Superior temporal gyrus (tissue), 1 donor: ENCODE measurements at regions not wholly inside any gene's neighbourhood (a gene's known extent, or its start where the extent isn't known, plus 50 kb on each side); places are given as distances from the start of the nearest gene placed in this dataset.
"Not testable (repeated sequence)": the region's sequence is repeated elsewhere in the genome, so short reads cannot be mapped to it uniquely, and the experiment has no call there.

ENCODE experiments used
- DNase-seq: peaks from one replicate; pipeline ENCODE4 v3.0.0-alpha.2; 2016; ENCODE audit errors: extremely low spot score

- no peak for DNase-seq
These were observed 184.7 kb upstream of the TTC14 start for GRCh38 chr3:180417241-180417640.

- no peak for DNase-seq
These were observed 181.9 kb upstream of the TTC14 start for GRCh38 chr3:180420016-180420415.

GRCh38 chr3:180420804-180421203, 181.2 kb upstream of the TTC14 start:
- DNase-seq = no peak

GRCh38 chr3:180421221-180421620, 180.7 kb upstream of the TTC14 start:
- no peak for DNase-seq

- DNase-seq = no peak
These were observed 180.2 kb upstream of the TTC14 start for GRCh38 chr3:180421721-180422120.

GRCh38 chr3:180424305-180424704, 177.7 kb upstream of the TTC14 start:
- DNase-seq = not testable (repeated sequence)

- no peak for DNase-seq
These were observed 171.1 kb upstream of the TTC14 start for GRCh38 chr3:180430896-180431295.

GRCh38 chr3:180433152-180433551, 168.8 kb upstream of the TTC14 start:
- DNase-seq = no peak

GRCh38 chr3:180447136-180447535, 154.8 kb upstream of the TTC14 start:
- DNase-seq = no peak

- not testable (repeated sequence) for DNase-seq
These were observed 153.6 kb upstream of the TTC14 start for GRCh38 chr3:180448407-180448806.

- no peak for DNase-seq
These were observed 144.7 kb upstream of the TTC14 start for GRCh38 chr3:180457225-180457624.

- DNase-seq = no peak
These were observed 135.5 kb upstream of the TTC14 start for GRCh38 chr3:180466401-180467011.

GRCh38 chr3:180467177-180467576, 134.8 kb upstream of the TTC14 start:
- no peak for DNase-seq

GRCh38 chr3:180469149-180469548, 132.8 kb upstream of the TTC14 start:
- no peak for DNase-seq

GRCh38 chr3:180478695-180479094, 123.3 kb upstream of the TTC14 start:
- no peak for DNase-seq

- DNase-seq = no peak
These were observed 109.9 kb upstream of the TTC14 start for GRCh38 chr3:180492047-180492446.

- DNase-seq = no peak
These were observed 105.0 kb upstream of the TTC14 start for GRCh38 chr3:180496995-180497394.

GRCh38 chr3:180516368-180516767, 85.6 kb upstream of the TTC14 start:
- no peak for DNase-seq

GRCh38 chr3:180523040-180523439, 78.9 kb upstream of the TTC14 start:
- DNase-seq = no peak

- DNase-seq = no peak
These were observed 73.1 kb upstream of the TTC14 start for GRCh38 chr3:180528843-180529242.

GRCh38 chr3:180529778-180530177, 72.2 kb upstream of the TTC14 start:
- no peak for DNase-seq

- no peak for DNase-seq
These were observed 71.7 kb upstream of the TTC14 start for GRCh38 chr3:180530276-180530675.

GRCh38 chr3:180531303-180532278, 70.4 kb upstream of the TTC14 start:
- no peak for DNase-seq
